C4-2B (cell line): ENCODE measurements at regions not wholly inside any gene's neighbourhood (a gene's known extent, or its start where the extent isn't known, plus 50 kb on each side); places are given as distances from the start of the nearest gene placed in this dataset.

Source experiments
- CTCF ChIP-seq: fragments of 450-650 bp; conservative IDR thresholded peaks from 2 replicates; pipeline ENCODE4 v1.5.1; 2017; ENCODE audit warnings: mild to moderate bottlenecking
- ZFX ChIP-seq: fragments of 450-650 bp; IDR thresholded peaks from 2 replicates; pipeline ENCODE4 v1.6.1; 2017

GRCh38 chr7:148944935-148945934, 61.1 kb upstream of the EZH2 start:
- TF ChIP-seq CTCF (no peak), ZFX (no peak)
